GM21367 (cell line): ENCODE measurements at regions not wholly inside any gene's neighbourhood (a gene's known extent, or its start where the extent isn't known, plus 50 kb on each side); places are given as distances from the start of the nearest gene placed in this dataset.
"Not testable (repeated sequence)": the region's sequence is repeated elsewhere in the genome, so short reads cannot be mapped to it uniquely, and the experiment has no call there.

Experiments used
- ATAC-seq: cut with Tn5 transposase; IDR thresholded peaks from one replicate; pipeline ENCODE4 v1.9.1; 2021; ENCODE audit not compliant: unreplicated experiment

GRCh38 chr2:57407772-57408201 lies 638.8 kb upstream of the VRK2 start:
- no peak for ATAC-seq

GRCh38 chr2:57408587-57408986 lies 638.0 kb upstream of the VRK2 start:
- no peak for ATAC-seq

DNA sequence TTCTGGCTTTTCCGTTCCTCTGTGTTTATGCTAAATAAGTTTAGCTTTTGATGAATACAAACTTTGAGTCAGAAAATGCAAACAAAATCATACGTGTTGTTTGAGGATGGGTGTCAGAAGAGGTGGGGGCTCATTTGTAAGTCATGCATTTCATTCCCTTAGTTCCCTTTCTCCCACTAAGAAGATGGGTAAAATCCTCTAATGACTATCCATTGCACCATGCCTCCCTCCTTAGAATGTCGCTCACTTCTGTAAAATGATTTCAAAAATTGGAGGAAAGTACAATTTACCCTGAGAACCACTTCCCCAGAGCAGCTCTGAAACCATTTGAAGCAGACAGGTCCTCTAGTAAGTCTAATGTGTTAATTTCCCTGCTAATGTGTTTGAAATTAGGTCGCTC lies 629.6 kb upstream of the VRK2 start:
- ATAC-seq = no peak

- not testable (repeated sequence) for ATAC-seq
Observed at GRCh38 chr2:57418859-57419346, 627.7 kb upstream of the VRK2 start.

- ATAC-seq = no peak
Observed at GRCh38 chr2:57429831-57430230, 616.8 kb upstream of the VRK2 start.

GRCh38 chr2:57432528-57432927 lies 614.1 kb upstream of the VRK2 start:
- ATAC-seq = no peak

DNA sequence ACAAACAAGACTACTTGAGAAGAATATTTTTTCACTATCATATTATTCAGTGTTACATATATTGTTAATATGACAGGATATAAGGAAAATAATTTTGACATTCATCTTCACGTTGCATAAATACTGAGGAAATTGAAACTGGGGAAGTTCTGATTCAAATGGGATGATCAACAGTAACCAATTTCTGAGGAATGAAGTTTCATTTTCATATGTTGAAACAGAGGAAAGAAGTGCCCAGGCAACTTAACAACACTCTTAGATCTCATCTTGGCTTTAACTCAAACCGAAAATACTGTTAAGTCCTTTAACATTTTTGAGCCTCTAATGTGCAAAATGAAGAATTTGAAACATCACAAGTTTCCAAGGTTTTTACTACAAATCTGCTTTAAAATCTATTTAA lies 612.2 kb upstream of the VRK2 start:
- no peak for ATAC-seq

GRCh38 chr2:57434972-57435371 lies 611.6 kb upstream of the VRK2 start:
- no peak for ATAC-seq

DNA sequence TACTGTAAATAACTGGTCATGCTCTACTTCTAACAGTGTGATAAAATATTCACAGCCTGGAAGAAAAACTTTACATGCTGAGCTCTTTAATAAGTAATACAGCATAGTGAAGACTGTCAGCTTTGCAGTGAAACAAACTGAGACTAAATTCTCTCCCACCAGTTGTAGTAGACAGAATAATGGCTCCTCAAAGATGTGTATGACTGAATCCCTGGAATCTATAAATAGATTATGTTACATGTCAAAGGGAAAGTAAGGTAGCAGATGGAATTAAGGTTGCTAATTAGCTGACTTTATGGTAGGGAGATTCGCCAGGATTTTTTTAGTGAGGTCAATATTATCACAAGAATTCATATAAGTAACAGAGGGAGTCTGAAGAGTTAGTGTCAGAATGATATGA lies 609.5 kb upstream of the VRK2 start:
- no peak for ATAC-seq

- ATAC-seq = no peak
Observed at GRCh38 chr2:57440437-57440836, 606.2 kb upstream of the VRK2 start.

GRCh38 chr2:57443086-57443485 lies 603.5 kb upstream of the VRK2 start:
- no peak for ATAC-seq

- ATAC-seq = no peak
Observed at GRCh38 chr2:57443973-57444521, 602.6 kb upstream of the VRK2 start.

DNA sequence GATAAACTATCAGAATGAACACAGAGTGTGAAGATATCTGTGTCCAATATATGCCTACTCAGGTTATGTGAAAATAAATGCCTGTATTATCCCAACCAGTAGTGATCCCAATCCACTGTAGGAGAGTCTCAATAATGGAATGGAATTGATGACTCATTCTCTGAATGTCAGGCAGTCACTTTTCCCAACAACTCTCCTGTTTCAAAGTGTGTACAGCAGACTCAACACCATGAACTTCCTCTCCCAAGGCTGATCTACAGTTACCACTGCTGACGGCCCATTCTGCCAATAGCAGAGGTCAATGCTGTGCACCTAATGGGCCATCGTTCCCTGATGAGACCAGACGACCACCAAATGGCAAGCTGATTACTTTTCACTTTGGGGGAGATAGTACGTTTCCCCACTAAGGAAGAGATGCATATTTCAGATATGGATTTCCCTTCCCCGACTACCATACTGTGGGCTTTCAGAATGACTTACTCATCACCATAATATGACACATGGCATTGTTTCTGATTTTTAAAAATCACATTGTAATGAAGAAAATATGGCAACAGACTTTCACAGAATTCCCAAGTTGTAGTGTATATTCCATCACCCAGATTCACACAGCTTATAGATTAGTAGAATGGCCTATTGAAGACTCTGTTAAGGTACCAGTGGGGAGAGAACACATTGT lies 601.7 kb upstream of the VRK2 start:
- no peak for ATAC-seq

GRCh38 chr2:57448816-57449215 lies 597.8 kb upstream of the VRK2 start:
- ATAC-seq = no peak

DNA sequence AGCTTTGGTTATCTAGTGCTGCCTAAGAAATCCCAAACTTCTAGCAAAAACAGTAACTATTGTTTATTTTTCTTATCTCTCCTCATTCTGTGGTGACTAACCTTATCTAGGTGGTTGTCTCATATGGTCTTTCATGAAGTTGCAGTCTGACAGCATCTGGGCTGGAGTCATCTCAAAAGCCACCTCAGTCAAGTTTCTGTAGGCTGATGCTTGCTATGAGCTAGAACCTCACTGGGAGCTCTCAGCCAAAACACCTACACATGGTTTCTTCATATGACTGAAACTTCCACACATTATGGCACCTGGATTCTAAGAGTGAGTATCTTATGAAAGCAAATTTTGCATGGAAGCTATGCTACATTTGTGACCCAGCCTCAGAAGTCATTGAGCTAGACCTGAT lies 596.4 kb upstream of the VRK2 start:
- peak; percentile 76 for ATAC-seq

- ATAC-seq = no peak
Observed at GRCh38 chr2:57452634-57453033, 594.0 kb upstream of the VRK2 start.

DNA sequence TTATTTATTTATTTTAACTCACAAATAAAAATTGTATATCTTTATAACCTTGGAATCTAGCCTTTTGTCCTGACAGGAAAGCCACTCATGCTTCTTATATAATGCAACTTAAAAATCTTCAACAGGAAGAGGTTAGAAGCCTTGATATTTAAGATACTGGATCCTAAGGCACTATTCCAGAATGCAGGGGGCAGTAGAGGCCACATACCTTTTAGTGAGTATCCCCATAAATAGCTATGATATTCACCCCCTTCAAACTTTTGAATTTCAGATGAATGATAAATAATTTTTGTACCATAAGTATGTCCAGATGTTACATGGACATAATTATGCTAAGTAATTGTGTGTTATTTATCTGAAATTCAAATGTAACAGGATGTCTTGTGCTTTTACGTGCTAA lies 592.7 kb upstream of the VRK2 start:
- no peak for ATAC-seq

DNA sequence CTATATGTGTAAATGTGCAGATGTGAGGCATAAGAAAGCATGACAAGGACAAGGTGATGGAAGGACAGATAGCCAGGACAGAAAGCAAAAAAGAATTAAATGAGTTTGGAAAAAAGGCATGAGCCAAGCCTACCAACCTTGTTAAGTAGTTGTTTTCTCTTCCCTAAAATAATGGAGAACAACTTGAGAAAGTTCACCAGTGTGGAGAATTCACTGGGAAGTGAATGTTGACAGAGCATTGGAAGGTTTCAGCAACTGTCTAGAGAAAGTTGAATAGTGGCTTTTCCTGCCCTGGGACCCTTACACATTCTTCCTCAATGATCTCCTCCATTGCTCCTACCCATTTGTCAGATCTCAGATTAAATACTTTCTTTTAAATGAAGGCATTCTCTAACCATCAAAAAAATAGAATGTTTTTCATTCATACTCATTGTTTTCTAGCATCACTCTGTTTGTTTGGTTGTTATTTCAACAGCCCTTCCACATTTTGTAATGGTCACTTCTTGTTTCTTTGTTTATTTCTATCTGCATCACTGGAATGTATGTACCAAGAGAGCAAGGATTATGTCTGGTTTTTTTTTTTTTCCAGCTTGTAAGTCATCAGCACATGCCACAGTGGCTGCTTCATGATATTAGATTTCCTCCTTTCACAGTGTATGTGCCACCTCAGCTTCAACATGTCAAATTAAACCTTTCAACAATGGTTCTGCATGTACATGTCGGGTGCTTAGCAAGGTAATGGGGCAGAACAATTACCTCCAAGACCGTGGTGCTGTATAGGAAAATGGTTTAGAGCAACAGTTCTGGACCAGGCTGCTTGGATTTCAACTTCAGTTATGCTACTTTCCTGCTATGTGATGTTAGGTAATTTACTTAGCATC lies 586.0 kb upstream of the VRK2 start:
- ATAC-seq = no peak

GRCh38 chr2:57461624-57462023 lies 585.0 kb upstream of the VRK2 start:
- ATAC-seq = no peak

GRCh38 chr2:57465067-57465466 lies 581.5 kb upstream of the VRK2 start:
- ATAC-seq = no peak

GRCh38 chr2:57465967-57466366 lies 580.6 kb upstream of the VRK2 start:
- ATAC-seq = no peak

- ATAC-seq = no peak
Observed at GRCh38 chr2:57475391-57475790, 571.2 kb upstream of the VRK2 start.
